ENCODE measurements at regions not wholly inside any gene's neighbourhood (a gene's known extent, or its start where the extent isn't known, plus 50 kb on each side); places are given as distances from the start of the nearest gene placed in this dataset.
A peak's percentile ranks its signal among the peaks of the same experiment; 100 is the strongest.

DNA sequence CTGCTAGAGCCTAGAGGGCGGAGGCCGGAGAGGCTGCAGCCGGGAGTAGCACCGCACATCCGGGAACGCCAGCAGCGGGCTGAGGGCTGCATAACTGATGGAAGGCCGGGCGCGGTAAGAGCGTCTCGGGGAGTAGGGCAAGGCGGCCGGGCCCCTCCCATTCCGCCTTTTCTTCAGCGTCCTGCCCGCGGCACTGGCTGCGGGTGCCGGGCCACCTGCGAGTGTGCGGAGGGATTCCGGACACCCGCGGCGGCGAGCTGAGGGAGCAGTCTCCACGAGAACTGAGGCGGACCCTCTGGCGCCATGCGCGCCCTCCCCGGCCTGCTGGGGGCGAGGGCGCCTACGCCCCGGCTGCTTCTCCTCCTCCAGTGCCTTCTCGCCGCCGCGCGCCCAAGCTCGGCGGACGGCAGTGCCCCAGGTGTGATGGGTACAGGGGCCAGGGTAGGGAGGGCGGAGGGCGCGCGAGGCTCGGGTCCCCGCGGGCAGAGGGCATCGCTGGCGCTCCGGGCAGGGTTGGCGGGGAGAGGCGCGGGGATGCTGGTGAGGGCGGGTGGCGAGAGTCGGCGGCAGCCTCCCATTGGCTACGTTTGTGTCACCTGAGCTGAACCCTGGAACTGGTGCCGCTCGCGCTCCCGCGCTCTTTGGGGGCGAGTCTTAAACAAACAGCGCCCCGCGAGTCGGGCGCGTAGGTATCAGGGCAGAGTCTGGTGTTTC lies 334.4 kb downstream of the SRGAP2C start (continued):
- TF ChIP-seq ARID4B (CRISPR knock-in tag; IDR thresholded peaks at IDR 0.05; ENCODE audit: borderline replicate concordance) (peak; percentile 88), ZNF425 (CRISPR knock-in tag; conservative IDR thresholded peaks at IDR 0.05) (no peak), ZNF232 (CRISPR knock-in tag; IDR thresholded peaks at IDR 0.05) (peak; percentile 69; the same call in 1 of the 2 replicates), OVOL2 (CRISPR knock-in tag; IDR thresholded peaks at IDR 0.05; ENCODE audit: borderline replicate concordance) (no peak), RELA (CRISPR knock-in tag; IDR thresholded peaks at IDR 0.05; ENCODE audit: borderline replicate concordance) (no peak), GABPB1 (CRISPR knock-in tag; IDR thresholded peaks at IDR 0.05) (no peak), ESRRA (CRISPR knock-in tag; IDR thresholded peaks at IDR 0.05; ENCODE audit: borderline replicate concordance) (peak; percentile 74; the same call in 1 of the 2 replicates), SOX15 (CRISPR knock-in tag; IDR thresholded peaks at IDR 0.05) (no peak), KAT7 (CRISPR knock-in tag; IDR thresholded peaks at IDR 0.05; ENCODE audit: borderline replicate concordance) (no peak), USF2 (CRISPR knock-in tag; IDR thresholded peaks at IDR 0.05) (peak; percentile 90), NFE2L1 (CRISPR knock-in tag; IDR thresholded peaks at IDR 0.05) (peak; percentile 78; the same call in 1 of the 2 replicates), CREB1 (CRISPR knock-in tag; IDR thresholded peaks at IDR 0.05) (peak; percentile 35; the same call in 1 of the 2 replicates), CREM (CRISPR knock-in tag; IDR thresholded peaks at IDR 0.05) (peak; percentile 55; the same call in 1 of the 2 replicates), GTF2I (CRISPR knock-in tag; conservative IDR thresholded peaks at IDR 0.05) (no peak), CBFB (CRISPR knock-in tag; IDR thresholded peaks at IDR 0.05; ENCODE audit: low read depth) (no peak), ZNF317 (CRISPR knock-in tag; IDR thresholded peaks at IDR 0.05; ENCODE audit: borderline replicate concordance, low read depth) (0 out of 2 replicates have a peak, but pooled peaks have one; percentile 27), MYBL2 (CRISPR knock-in tag; IDR thresholded peaks at IDR 0.05) (peak; percentile 93), AR (CRISPR knock-in tag; IDR thresholded peaks at IDR 0.05) (no peak), SMAD4 (CRISPR knock-in tag; IDR thresholded peaks at IDR 0.05) (no peak)
- TF ChIP-seq, protein P1, sequence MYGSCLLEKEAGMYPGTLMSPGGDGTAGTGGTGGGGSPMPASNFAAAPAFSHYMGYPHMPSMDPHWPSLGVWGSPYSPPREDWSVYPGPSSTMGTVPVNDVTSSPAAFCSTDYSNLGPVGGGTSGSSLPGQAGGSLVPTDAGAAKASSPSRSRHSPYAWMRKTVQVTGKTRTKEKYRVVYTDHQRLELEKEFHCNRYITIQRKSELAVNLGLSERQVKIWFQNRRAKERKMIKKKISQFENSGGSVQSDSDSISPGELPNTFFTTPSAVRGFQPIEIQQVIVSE (CRISPR knock-in tag; IDR thresholded peaks at IDR 0.05; ENCODE audit: borderline replicate concordance) = no peak
- TF ChIP-seq, protein P2, sequence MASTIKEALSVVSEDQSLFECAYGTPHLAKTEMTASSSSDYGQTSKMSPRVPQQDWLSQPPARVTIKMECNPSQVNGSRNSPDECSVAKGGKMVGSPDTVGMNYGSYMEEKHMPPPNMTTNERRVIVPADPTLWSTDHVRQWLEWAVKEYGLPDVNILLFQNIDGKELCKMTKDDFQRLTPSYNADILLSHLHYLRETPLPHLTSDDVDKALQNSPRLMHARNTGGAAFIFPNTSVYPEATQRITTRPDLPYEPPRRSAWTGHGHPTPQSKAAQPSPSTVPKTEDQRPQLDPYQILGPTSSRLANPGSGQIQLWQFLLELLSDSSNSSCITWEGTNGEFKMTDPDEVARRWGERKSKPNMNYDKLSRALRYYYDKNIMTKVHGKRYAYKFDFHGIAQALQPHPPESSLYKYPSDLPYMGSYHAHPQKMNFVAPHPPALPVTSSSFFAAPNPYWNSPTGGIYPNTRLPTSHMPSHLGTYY (CRISPR knock-in tag; IDR thresholded peaks at IDR 0.05) = no peak
- TF ChIP-seq, protein P3, sequence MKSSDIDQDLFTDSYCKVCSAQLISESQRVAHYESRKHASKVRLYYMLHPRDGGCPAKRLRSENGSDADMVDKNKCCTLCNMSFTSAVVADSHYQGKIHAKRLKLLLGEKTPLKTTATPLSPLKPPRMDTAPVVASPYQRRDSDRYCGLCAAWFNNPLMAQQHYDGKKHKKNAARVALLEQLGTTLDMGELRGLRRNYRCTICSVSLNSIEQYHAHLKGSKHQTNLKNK (CRISPR knock-in tag; IDR thresholded peaks at IDR 0.05) = no peak
- TF ChIP-seq, protein P4, sequence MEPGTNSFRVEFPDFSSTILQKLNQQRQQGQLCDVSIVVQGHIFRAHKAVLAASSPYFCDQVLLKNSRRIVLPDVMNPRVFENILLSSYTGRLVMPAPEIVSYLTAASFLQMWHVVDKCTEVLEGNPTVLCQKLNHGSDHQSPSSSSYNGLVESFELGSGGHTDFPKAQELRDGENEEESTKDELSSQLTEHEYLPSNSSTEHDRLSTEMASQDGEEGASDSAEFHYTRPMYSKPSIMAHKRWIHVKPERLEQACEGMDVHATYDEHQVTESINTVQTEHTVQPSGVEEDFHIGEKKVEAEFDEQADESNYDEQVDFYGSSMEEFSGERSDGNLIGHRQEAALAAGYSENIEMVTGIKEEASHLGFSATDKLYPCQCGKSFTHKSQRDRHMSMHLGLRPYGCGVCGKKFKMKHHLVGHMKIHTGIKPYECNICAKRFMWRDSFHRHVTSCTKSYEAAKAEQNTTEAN (CRISPR knock-in tag; IDR thresholded peaks at IDR 0.05) = peak; percentile 84; the same call in 1 of the 2 replicates
- TF ChIP-seq, protein P5, sequence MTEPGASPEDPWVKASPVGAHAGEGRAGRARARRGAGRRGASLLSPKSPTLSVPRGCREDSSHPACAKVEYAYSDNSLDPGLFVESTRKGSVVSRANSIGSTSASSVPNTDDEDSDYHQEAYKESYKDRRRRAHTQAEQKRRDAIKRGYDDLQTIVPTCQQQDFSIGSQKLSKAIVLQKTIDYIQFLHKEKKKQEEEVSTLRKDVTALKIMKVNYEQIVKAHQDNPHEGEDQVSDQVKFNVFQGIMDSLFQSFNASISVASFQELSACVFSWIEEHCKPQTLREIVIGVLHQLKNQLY (CRISPR knock-in tag; IDR thresholded peaks at IDR 0.05) = no peak
